Esophagus squamous epithelium (tissue), 4 donors: ENCODE measurements at regions not wholly inside any gene's neighbourhood (a gene's known extent, or its start where the extent isn't known, plus 50 kb on each side); places are given as distances from the start of the nearest gene placed in this dataset.

ENCODE experiments used
- CTCF ChIP-seq, 6 experiments: fragments of 450-650 bp in 4 of 6; fragments of 200-600 bp in 2 of 6; sonication (generic) in 2 of 6; IDR thresholded peaks; one replicate each; pipeline ENCODE4 v1.5.1; 2016 to 2019; ENCODE audit warnings: antibody characterized with exemption in 6 of 6, mild to moderate bottlenecking in 4 of 6, moderate library complexity in 4 of 6
- POLR2A ChIP-seq, 4 donors: fragments of 450-650 bp; IDR thresholded peaks; one replicate each; pipeline ENCODE4 v1.6.1; 2017; ENCODE audit warnings: antibody characterized with exemption in 4 of 4, mild to moderate bottlenecking in 4 of 4, moderate library complexity in 3 of 4

GRCh38 chr20:39700528-39700927 is 738.4 kb downstream of the DHX35 start:
- TF ChIP-seq CTCF (IDR thresholded peaks at IDR 0.05) = no peak
- no peak for TF ChIP-seq POLR2A (IDR thresholded peaks at IDR 0.05)
